ENCODE measurements at regions not wholly inside any gene's neighbourhood (a gene's known extent, or its start where the extent isn't known, plus 50 kb on each side); places are given as distances from the start of the nearest gene placed in this dataset.

- 87 to 93% methylated on average over 4 of the region's 4 CpGs for WGBS, 2 donors
- no peaks in the 10 kb centered on the region for H3K9me3 ChIP-seq
- no peak overlapping the region for H3K4me3 ChIP-seq (replicated peaks in 1 of 3)
- H3K27me3 ChIP-seq = no peaks in the 10 kb centered on the region
- no peak for DNase-seq
- intact Hi-C loops (cut with DNase I) = no loop called here
- no peaks in the 10 kb centered on the region for H3K36me3 ChIP-seq
- no peaks in the 10 kb centered on the region for H3K4me1 ChIP-seq
- TF ChIP-seq CTCF (IDR thresholded peaks at IDR 0.05) = no peak
- TF ChIP-seq POLR2A (IDR thresholded peaks at IDR 0.05) = no peak
- H3K27ac ChIP-seq = no peak overlapping the region
Observed at GRCh38 chr7:84595026-84595425, 400.4 kb upstream of the SEMA3A start.

GRCh38 chr7:84591897-84592296 lies 397.3 kb upstream of the SEMA3A start:
- no peak for DNase-seq
- Histone ChIP-seq H3K27ac (no peak overlapping the region), H3K27me3 (no peaks in the 10 kb centered on the region), H3K4me3 (replicated peaks in 1 of 3) (no peak overlapping the region), H3K9me3 (no peaks in the 10 kb centered on the region), H3K4me1 (no peaks in the 10 kb centered on the region), H3K36me3 (no peaks in the 10 kb centered on the region)
- TF ChIP-seq POLR2A (IDR thresholded peaks at IDR 0.05) (no peak), CTCF (IDR thresholded peaks at IDR 0.05) (no peak)
- intact Hi-C loops (cut with DNase I) = no loop called here
- WGBS, 2 donors = 93 to 94% methylated on average over 2 of the region's 2 CpGs

- no peaks in the 10 kb centered on the region for H3K9me3 ChIP-seq
- H3K4me3 ChIP-seq (replicated peaks in 1 of 3) = no peak overlapping the region
- no peaks in the 10 kb centered on the region for H3K36me3 ChIP-seq
- intact Hi-C loops (cut with DNase I) = no loop called here
- TF ChIP-seq POLR2A (IDR thresholded peaks at IDR 0.05) (no peak), CTCF (IDR thresholded peaks at IDR 0.05) (no peak)
- no peaks in the 10 kb centered on the region for H3K4me1 ChIP-seq
- DNase-seq = peak in 1 of 2 donors; percentile 3
- no peaks in the 10 kb centered on the region for H3K27me3 ChIP-seq
- no peak overlapping the region for H3K27ac ChIP-seq
- WGBS, 2 donors = 81 to 83% methylated on average over 4 of the region's 4 CpGs
Observed at GRCh38 chr7:84589012-84589411, 394.4 kb upstream of the SEMA3A start.

GRCh38 chr7:84583331-84583730 lies 388.7 kb upstream of the SEMA3A start:
- Histone ChIP-seq H3K4me1 (no peaks in the 10 kb centered on the region), H3K27me3 (no peaks in the 10 kb centered on the region), H3K4me3 (replicated peaks in 1 of 3) (no peak overlapping the region), H3K36me3 (no peaks in the 10 kb centered on the region), H3K27ac (no peak overlapping the region), H3K9me3 (no peaks in the 10 kb centered on the region)
- DNase-seq = no peak
- no peak for TF ChIP-seq CTCF (IDR thresholded peaks at IDR 0.05)
- no peak for TF ChIP-seq POLR2A (IDR thresholded peaks at IDR 0.05)
- 57 to 58% methylated on average over 4 of the region's 4 CpGs for WGBS, 2 donors
- intact Hi-C loops (cut with DNase I) = no loop called here

GRCh38 chr7:84582747-84583146 lies 388.2 kb upstream of the SEMA3A start:
- no peaks in the 10 kb centered on the region for H3K36me3 ChIP-seq
- no peak for TF ChIP-seq POLR2A (IDR thresholded peaks at IDR 0.05)
- no peaks in the 10 kb centered on the region for H3K27me3 ChIP-seq
- intact Hi-C loops (cut with DNase I) = no loop called here
- no peaks in the 10 kb centered on the region for H3K4me1 ChIP-seq
- no peak overlapping the region for H3K27ac ChIP-seq
- 87 to 92% methylated on average over 3 of the region's 3 CpGs for WGBS, 2 donors
- DNase-seq = no peak
- no peak overlapping the region for H3K4me3 ChIP-seq (replicated peaks in 1 of 3)
- no peaks in the 10 kb centered on the region for H3K9me3 ChIP-seq

GRCh38 chr7:84578825-84579224 lies 384.2 kb upstream of the SEMA3A start:
- H3K4me1 ChIP-seq = no peaks in the 10 kb centered on the region
- WGBS, 2 donors = 95 to 96% methylated on average over 3 of the region's 3 CpGs
- no peaks in the 10 kb centered on the region for H3K36me3 ChIP-seq
- no peak overlapping the region for H3K27ac ChIP-seq
- intact Hi-C loops (cut with DNase I) = no loop called here
- DNase-seq = no peak
- TF ChIP-seq POLR2A (IDR thresholded peaks at IDR 0.05) = no peak
- TF ChIP-seq CTCF (IDR thresholded peaks at IDR 0.05) = no peak
- H3K9me3 ChIP-seq = no peaks in the 10 kb centered on the region
- H3K4me3 ChIP-seq (replicated peaks in 1 of 3) = no peak overlapping the region
- H3K27me3 ChIP-seq = no peaks in the 10 kb centered on the region

Data from thyroid gland (tissue), 4 donors.